ENCODE measurements at regions not wholly inside any gene's neighbourhood (a gene's known extent, or its start where the extent isn't known, plus 50 kb on each side); places are given as distances from the start of the nearest gene placed in this dataset.
A peak's percentile ranks its signal among the peaks of the same experiment; 100 is the strongest.
"Not testable (repeated sequence)": the region's sequence is repeated elsewhere in the genome, so short reads cannot be mapped to it uniquely, and the experiment has no call there.

DNA sequence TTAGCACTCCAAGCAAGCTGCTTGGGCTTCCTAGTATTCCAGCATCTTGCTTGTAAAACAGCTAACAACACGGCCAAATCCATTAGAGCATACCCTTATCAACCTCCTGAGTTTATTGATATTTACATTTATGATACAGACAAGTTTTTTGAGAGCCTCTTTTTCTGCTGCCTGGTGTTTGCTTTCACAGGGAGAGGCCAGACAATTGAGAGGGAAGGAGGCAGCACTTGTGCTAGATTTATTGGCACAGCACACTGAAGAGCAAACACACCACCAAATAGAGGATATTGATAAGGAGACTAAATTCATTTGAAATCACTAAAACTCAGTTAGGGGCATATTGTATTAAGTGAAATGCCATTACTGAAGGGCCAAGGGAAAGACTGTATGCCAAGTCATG lies 1142.3 kb upstream of the FANCL start:
- DNase-seq = no peak

GRCh38 chr2:59378127-59378526 lies 1137.0 kb upstream of the FANCL start:
- no peak for DNase-seq

- no peak for DNase-seq
Measured at GRCh38 chr2:59366288-59366687, 1125.2 kb upstream of the FANCL start.

DNA sequence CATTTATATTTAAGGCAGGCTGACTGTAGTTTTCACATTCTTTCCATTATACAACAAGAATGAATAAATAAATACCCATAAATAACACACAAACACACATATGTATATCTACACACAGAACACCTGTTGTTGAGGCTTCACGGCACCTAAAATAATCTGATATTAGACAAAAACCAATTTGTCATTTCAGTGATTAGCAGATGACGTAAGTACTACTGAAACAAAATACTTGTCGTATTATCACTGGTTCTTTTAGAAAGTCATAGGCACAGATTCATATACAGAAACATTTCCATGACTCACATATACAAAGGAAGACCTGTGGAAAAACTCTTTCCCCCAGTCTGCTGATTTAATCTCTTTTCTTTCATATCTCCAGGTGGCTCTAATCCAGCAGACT lies 1113.4 kb upstream of the FANCL start:
- no peak for DNase-seq

GRCh38 chr2:59353306-59353921 lies 1112.3 kb upstream of the FANCL start:
- no peak for DNase-seq

DNA sequence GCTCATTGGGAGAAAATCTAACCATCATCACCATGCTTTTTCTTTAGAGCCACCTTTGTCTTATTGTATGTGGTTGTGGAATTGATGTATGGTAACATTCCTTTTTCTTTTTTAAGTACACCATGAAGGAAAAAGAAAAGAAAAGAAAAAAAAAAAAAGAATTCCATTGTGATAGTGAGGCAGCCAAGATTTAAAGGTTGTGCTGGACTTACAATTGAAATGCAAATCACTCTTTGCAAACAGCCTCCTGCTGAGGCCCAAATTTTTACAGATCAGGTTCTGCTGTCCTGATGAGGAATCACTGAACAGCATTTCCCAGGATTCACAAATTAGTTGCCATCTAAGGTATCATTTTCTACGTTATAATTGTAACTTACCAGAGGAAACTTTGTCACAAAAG lies 1101.0 kb upstream of the FANCL start:
- DNase-seq = no peak

- DNase-seq = no peak
Measured at GRCh38 chr2:59339837-59340207, 1098.7 kb upstream of the FANCL start.

- DNase-seq = no peak
Measured at GRCh38 chr2:59339121-59339836, 1098.2 kb upstream of the FANCL start.

- no peak for DNase-seq
Measured at GRCh38 chr2:59333007-59333406, 1091.9 kb upstream of the FANCL start.

- DNase-seq = not testable (repeated sequence)
Measured at GRCh38 chr2:59326581-59327365, 1085.6 kb upstream of the FANCL start.

DNA sequence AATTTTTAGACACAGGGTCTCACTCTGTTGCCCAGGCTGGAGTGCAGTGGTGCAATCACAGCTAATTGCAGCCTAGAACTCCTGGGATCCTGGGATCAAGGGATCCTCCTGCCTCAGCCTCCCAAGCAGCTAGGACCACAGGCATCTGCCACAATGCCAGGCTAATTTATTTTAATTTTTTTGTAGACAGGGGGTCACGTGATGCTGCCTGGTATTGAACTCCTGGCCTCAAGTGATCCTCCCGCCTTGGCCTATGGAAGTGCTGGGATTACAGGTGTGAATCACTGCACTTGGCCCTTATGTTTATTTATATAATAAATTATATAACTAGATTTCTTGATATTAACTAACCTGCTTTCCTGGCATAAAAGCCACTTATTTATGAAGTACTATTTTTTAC lies 1081.7 kb upstream of the FANCL start:
- no peak for DNase-seq

GRCh38 chr2:59322005-59322404 lies 1080.9 kb upstream of the FANCL start:
- no peak for DNase-seq

DNA sequence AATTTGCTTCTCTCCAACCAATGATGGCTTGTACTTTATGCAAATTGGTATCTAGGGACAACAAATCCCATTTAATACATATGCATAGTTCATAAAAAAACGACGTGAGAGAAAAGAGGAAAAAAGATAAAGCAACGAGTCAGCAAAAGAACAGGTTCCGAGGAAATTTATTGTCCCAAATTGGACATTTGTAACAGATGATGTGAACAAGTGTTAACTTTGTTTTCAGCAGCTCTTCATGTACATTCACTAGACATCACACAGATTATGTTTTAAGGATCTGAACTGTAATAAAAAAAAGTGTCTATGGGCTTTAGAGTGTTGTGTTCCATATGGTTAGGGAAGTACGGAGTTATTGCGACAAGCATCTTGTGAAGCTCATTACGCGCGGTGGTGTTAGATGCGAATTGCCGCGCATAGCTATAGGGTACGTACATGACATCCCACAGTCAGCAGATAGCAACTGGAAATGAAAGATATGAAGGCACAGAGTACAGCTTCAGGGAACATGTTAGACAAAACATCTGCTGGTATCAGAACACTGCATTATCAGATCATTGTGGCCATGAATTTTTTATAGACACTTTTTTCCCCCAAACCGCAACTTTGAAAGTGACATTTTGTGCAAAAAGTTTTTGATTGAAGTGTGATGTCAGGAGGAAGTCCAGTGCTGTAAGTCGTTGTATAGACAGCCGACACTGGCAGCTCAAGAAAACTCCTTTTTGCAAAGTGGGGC lies 1073.1 kb upstream of the FANCL start:
- no peak for DNase-seq

- no peak for DNase-seq
Measured at GRCh38 chr2:59312967-59313940, 1072.1 kb upstream of the FANCL start.

DNA sequence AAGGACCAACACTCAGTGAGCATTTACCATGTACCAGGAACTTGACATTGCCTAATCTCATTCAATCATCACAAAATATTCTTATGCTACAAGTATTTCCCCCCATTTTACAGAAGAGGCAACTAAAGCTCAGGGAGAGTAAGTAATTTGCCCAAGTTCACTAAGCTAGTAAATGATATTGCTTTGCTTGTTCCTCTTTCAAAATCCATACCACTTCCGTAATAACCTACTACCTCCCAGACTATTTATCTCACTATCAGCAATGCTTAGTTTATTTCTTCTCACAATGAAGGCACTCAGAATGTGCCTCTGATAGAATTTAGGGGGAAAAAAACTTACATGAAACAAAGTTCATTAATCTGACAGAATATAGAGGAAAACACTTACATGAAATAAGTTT lies 1070.9 kb upstream of the FANCL start:
- DNase-seq = no peak

GRCh38 chr2:59308108-59308507 lies 1067.0 kb upstream of the FANCL start:
- no peak for DNase-seq

GRCh38 chr2:59307196-59307595 lies 1066.1 kb upstream of the FANCL start:
- DNase-seq = no peak

GRCh38 chr2:59303272-59303671 lies 1062.1 kb upstream of the FANCL start:
- no peak for DNase-seq

- no peak for DNase-seq
Measured at GRCh38 chr2:59302683-59303082, 1061.6 kb upstream of the FANCL start.

DNA sequence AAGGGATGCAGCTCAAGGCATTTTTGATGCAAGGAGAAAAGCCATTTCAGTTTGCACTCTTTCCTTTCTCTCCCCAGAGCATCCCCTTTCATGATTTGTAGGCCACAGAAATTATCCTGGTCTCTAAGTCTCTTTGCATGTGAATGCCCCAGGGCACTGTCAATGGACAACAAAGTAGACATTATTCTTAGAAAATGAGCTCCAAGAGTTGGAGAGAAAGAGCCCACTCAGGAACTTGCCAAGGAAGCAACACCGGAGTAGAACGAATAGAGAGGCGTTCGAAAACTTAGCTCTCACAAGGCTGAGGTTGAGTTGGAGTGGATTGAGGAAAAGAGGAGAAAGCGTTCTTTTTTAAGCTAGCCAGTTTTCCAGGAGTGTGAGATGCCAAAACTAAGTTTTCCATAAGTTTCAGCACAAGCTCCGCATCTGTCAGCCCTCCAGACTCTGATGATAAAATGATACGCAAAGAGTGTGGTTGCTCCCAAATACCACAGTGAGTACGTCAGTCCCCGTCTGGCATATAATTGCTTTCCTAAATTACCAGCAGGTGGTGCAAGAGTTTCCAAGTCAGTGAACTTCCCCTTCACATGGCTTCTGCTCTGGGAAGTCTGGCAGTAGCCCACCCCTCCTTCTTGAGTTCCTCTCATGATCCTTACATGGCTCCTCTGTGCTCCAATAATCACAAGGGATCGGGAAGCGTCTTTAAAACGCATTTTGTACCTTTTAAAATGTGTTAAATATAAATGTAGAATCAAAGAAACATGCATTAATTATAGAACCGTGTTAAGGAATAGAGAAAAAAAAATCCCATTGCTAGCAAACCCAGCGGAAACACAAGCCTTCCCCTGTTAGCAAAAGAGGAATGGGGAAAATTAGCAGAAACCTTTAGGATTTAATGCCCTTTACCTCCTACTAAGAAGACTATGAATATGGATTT lies 1060.6 kb upstream of the FANCL start:
- DNase-seq = peak; percentile 28 to 52

DNA sequence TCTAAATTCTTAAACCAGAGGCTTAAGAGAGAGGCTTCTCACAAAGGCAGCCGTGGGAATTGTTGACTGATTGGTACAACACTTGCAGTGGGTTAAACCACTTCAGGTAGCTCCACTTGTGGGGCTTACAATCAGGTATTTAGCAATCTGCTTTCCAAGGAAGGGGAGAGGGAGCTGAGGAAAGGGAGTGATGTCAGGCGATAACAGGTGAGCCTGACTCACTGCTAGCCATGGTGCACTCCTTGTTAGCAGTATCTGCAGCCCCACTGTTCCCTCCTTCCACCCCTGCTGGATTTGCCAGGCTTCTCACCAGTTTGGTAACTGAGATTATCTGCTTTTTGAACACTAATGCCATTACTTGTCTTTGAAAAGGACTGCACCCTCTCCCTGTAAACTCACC lies 1056.7 kb upstream of the FANCL start:
- DNase-seq = no peak
